ENCODE measurements at regions not wholly inside any gene's neighbourhood (a gene's known extent, or its start where the extent isn't known, plus 50 kb on each side); places are given as distances from the start of the nearest gene placed in this dataset.

- no peak overlapping the region for H3K27ac Mint-ChIP-seq
- no peaks in the 10 kb centered on the region for H3K27me3 Mint-ChIP-seq
- H3K9me3 Mint-ChIP-seq = peaks cover 7% of the 10 kb centered on the region
- no peaks in the 10 kb centered on the region for H3K36me3 Mint-ChIP-seq
- H3K4me3 Mint-ChIP-seq = no peak overlapping the region
- H3K4me1 Mint-ChIP-seq = no peaks in the 10 kb centered on the region
- ATAC-seq = no peak
These were observed 390.7 kb upstream of the ARGLU1 start for GRCh38 chr13:106958621-106959048.

- H3K4me3 Mint-ChIP-seq = no peak overlapping the region
These were observed 374.6 kb upstream of the ARGLU1 start for GRCh38 chr13:106942563-106942962.

GRCh38 chr13:106941779-106942178 is 373.8 kb upstream of the ARGLU1 start:
- Mint-ChIP-seq H3K4me1 (no peaks in the 10 kb centered on the region), H3K4me3 (no peak overlapping the region), H3K27me3 (no peaks in the 10 kb centered on the region), H3K9me3 (no peaks in the 10 kb centered on the region), H3K36me3 (no peaks in the 10 kb centered on the region), H3K27ac (no peak overlapping the region)
- peak; percentile 47 for ATAC-seq

More at GRCh38 chr13:106942563-106942962, 374.6 kb upstream of the ARGLU1 start:
- H3K27me3 Mint-ChIP-seq = no peaks in the 10 kb centered on the region
- H3K27ac Mint-ChIP-seq = no peak overlapping the region
- no peaks in the 10 kb centered on the region for H3K9me3 Mint-ChIP-seq
- no peaks in the 10 kb centered on the region for H3K36me3 Mint-ChIP-seq
- ATAC-seq = no peak
- no peaks in the 10 kb centered on the region for H3K4me1 Mint-ChIP-seq

- Mint-ChIP-seq H3K4me1 (no peaks in the 10 kb centered on the region), H3K36me3 (no peaks in the 10 kb centered on the region)
These were observed 359.5 kb upstream of the ARGLU1 start for GRCh38 chr13:106927421-106927820.

GRCh38 chr13:106922384-106922783 is 354.4 kb upstream of the ARGLU1 start:
- Mint-ChIP-seq H3K9me3 (no peaks in the 10 kb centered on the region), H3K27me3 (peaks cover 43% of the 10 kb centered on the region), H3K4me3 (no peak overlapping the region), H3K36me3 (no peaks in the 10 kb centered on the region), H3K4me1 (peaks cover 12% of the 10 kb centered on the region), H3K27ac (no peak overlapping the region)
- no peak for ATAC-seq

More at GRCh38 chr13:106927421-106927820, 359.5 kb upstream of the ARGLU1 start:
- H3K4me3 Mint-ChIP-seq = no peak overlapping the region
- ATAC-seq = no peak
- no peak overlapping the region for H3K27ac Mint-ChIP-seq
- peaks cover 11% of the 10 kb centered on the region for H3K27me3 Mint-ChIP-seq
- no peaks in the 10 kb centered on the region for H3K9me3 Mint-ChIP-seq

GRCh38 chr13:106919638-106920037 is 351.7 kb upstream of the ARGLU1 start:
- Mint-ChIP-seq H3K4me1 (peaks cover 12% of the 10 kb centered on the region), H3K9me3 (no peaks in the 10 kb centered on the region), H3K27me3 (peaks cover 37% of the 10 kb centered on the region), H3K36me3 (no peaks in the 10 kb centered on the region), H3K27ac (no peak overlapping the region), H3K4me3 (no peak overlapping the region)
- no peak for ATAC-seq

GRCh38 chr13:106919133-106919532 is 351.2 kb upstream of the ARGLU1 start:
- Mint-ChIP-seq H3K27me3 (peaks cover 32% of the 10 kb centered on the region), H3K4me1 (peaks cover 12% of the 10 kb centered on the region), H3K27ac (no peak overlapping the region), H3K4me3 (peak overlapping the region; percentile 23), H3K9me3 (no peaks in the 10 kb centered on the region), H3K36me3 (no peaks in the 10 kb centered on the region)
- no peak for ATAC-seq

GRCh38 chr13:106918557-106918860 is 350.6 kb upstream of the ARGLU1 start:
- Mint-ChIP-seq H3K4me1 (peaks cover 12% of the 10 kb centered on the region), H3K4me3 (no peak overlapping the region), H3K27me3 (peaks cover 32% of the 10 kb centered on the region), H3K36me3 (no peaks in the 10 kb centered on the region), H3K9me3 (no peaks in the 10 kb centered on the region), H3K27ac (no peak overlapping the region)
- no peak for ATAC-seq

GRCh38 chr13:106917673-106918556 is 350.0 kb upstream of the ARGLU1 start:
- H3K4me1 Mint-ChIP-seq = peaks cover 12% of the 10 kb centered on the region
- peak overlapping the region; percentile 76 for H3K4me3 Mint-ChIP-seq
- ATAC-seq = peak; percentile 84
- H3K27ac Mint-ChIP-seq = peak overlapping the region; percentile 51
- H3K27me3 Mint-ChIP-seq = peaks cover 32% of the 10 kb centered on the region
- no peaks in the 10 kb centered on the region for H3K36me3 Mint-ChIP-seq
- no peaks in the 10 kb centered on the region for H3K9me3 Mint-ChIP-seq

- no peaks in the 10 kb centered on the region for H3K36me3 Mint-ChIP-seq
- H3K9me3 Mint-ChIP-seq = no peaks in the 10 kb centered on the region
- peak overlapping the region; percentile 76 for H3K4me3 Mint-ChIP-seq
- ATAC-seq = no peak
- H3K4me1 Mint-ChIP-seq = peaks cover 12% of the 10 kb centered on the region
- H3K27me3 Mint-ChIP-seq = peaks cover 28% of the 10 kb centered on the region
- H3K27ac Mint-ChIP-seq = peak overlapping the region; percentile 51
These were observed 349.2 kb upstream of the ARGLU1 start for GRCh38 chr13:106917024-106917571.

GRCh38 chr13:106916329-106916976 is 348.5 kb upstream of the ARGLU1 start:
- Mint-ChIP-seq H3K4me1 (peaks cover 14% of the 10 kb centered on the region), H3K4me3 (no peak overlapping the region), H3K36me3 (no peaks in the 10 kb centered on the region), H3K27ac (no peak overlapping the region), H3K9me3 (peaks cover 2% of the 10 kb centered on the region), H3K27me3 (peaks cover 22% of the 10 kb centered on the region)
- no peak for ATAC-seq

- Mint-ChIP-seq H3K27ac (no peak overlapping the region), H3K4me3 (no peak overlapping the region), H3K9me3 (peaks cover 3% of the 10 kb centered on the region), H3K27me3 (peaks cover 13% of the 10 kb centered on the region), H3K4me1 (peaks cover 18% of the 10 kb centered on the region), H3K36me3 (no peaks in the 10 kb centered on the region)
- ATAC-seq = no peak
These were observed 347.2 kb upstream of the ARGLU1 start for GRCh38 chr13:106915146-106915545.

GRCh38 chr13:106911627-106912026 is 343.7 kb upstream of the ARGLU1 start:
- no peak for ATAC-seq
- Mint-ChIP-seq H3K27me3 (peaks cover 9% of the 10 kb centered on the region), H3K4me3 (no peak overlapping the region), H3K27ac (no peak overlapping the region), H3K36me3 (no peaks in the 10 kb centered on the region), H3K9me3 (peaks cover 3% of the 10 kb centered on the region), H3K4me1 (peaks cover 6% of the 10 kb centered on the region)

- Mint-ChIP-seq H3K36me3 (no peaks in the 10 kb centered on the region), H3K4me1 (peaks cover 6% of the 10 kb centered on the region), H3K9me3 (peaks cover 3% of the 10 kb centered on the region), H3K4me3 (no peak overlapping the region), H3K27ac (no peak overlapping the region), H3K27me3 (peaks cover 9% of the 10 kb centered on the region)
- no peak for ATAC-seq
These were observed 343.1 kb upstream of the ARGLU1 start for GRCh38 chr13:106911020-106911419.

GRCh38 chr13:106906426-106906996 is 338.6 kb upstream of the ARGLU1 start:
- Mint-ChIP-seq H3K27ac (no peak overlapping the region), H3K9me3 (peaks cover 2% of the 10 kb centered on the region), H3K4me3 (no peak overlapping the region), H3K27me3 (peaks cover 9% of the 10 kb centered on the region), H3K36me3 (no peaks in the 10 kb centered on the region), H3K4me1 (peaks cover 5% of the 10 kb centered on the region)
- ATAC-seq = no peak
